Germinal center (tissue), 1 donor: ENCODE measurements at regions not wholly inside any gene's neighbourhood (a gene's known extent, or its start where the extent isn't known, plus 50 kb on each side); places are given as distances from the start of the nearest gene placed in this dataset.
"Not testable (repeated sequence)": the region's sequence is repeated elsewhere in the genome, so short reads cannot be mapped to it uniquely, and the experiment has no call there.

ENCODE experiments used
- DNase-seq: peaks from one replicate; pipeline ENCODE4 v3.0.0; 2012; ENCODE audit warnings: mixed read lengths, low spot score

DNA sequence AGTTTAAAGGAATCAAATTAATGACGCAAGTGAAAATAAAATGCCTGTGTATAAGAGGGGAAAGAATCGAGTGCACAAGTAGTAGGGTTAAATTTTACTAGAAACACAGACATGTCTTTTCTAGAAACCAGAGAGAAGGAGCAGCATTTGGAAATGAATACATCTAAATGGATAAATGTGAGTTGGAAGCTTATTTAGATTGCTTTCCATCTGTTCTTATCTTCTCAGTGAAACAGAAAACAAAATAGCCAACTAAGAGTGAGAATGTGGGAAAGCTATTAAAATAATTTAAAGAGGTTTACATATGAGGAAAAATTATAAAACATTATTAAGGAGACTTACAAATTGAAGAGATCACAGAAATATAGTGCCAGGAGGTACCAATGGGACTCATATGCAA lies 1818.9 kb upstream of the FLRT2 start:
- no peak for DNase-seq

DNA sequence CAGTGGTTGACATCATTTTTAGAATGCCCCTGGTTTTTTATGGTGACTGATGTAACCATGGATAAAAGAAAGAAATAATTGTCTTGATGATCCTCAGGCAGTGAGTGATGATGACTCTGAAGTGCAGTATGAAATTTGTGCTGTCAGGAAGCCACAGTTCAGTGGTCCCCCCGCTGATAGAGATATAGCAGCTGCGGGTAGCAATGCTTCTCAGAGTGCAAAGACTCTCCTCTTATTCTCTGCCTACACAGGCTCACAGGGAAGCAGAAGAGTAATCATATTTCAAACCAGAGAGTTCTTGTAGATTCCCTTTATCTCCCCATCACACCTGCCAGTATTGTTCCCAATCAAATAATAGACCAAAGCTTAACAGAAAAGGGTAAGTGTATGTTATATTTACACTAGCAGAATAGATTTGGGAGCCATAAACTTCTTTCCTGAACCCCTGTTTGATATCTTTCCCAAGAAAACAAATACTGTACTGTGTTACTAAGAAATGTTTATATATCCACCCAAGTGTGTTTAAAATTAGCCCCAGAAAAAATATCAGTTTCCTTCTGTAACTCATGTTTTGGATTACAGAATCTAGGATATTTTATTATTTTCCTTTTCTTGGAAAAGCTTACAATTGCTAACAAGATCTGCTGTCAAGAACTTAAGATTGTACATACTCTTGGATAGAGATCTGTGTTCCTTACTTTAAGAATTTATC lies 1817.4 kb upstream of the FLRT2 start:
- DNase-seq, result no peak

- no peak for DNase-seq
Measured at GRCh38 chr14:83713732-83714131, 1816.2 kb upstream of the FLRT2 start.

DNA sequence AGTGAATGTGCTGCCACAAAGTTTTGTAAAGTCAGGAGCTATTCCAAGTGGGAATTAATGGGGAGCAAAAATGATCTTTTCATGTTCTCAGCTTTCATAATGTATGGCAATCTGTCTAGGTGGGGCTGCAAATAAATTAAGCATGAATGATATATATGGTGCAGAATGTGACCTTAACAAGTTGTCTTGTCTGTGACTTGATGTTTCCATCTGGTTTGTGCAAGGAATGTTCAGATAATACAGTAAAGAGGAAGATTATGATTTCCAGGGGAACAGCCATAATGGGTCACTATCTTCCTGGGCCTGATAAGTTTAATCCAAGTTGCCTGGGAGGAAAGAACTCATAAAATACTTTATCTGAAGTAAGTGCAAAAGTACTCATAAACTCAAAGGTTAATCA lies 1815.8 kb upstream of the FLRT2 start:
- no peak for DNase-seq

GRCh38 chr14:83719435-83719834 lies 1810.5 kb upstream of the FLRT2 start:
- DNase-seq, result not testable (repeated sequence)

DNA sequence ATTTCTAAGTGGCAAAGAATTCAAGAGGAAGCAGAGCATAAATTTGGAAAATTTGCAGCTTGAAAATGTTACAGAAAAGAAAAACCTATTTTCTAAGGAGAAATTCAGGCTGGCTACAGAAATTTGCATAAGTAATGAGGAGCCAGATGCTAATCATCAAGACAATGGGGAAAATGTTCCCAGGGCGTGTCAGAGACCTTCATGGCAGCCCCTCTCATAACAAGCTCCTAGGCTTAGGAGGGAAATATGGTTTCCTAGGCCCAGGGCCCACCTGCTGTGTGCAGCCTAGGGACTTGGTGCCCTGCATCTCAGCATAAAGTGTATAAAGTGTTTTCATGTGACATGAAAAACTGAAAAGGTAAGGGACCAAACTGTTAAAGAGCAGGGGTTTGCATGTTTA lies 1796.3 kb upstream of the FLRT2 start:
- no peak for DNase-seq

DNA sequence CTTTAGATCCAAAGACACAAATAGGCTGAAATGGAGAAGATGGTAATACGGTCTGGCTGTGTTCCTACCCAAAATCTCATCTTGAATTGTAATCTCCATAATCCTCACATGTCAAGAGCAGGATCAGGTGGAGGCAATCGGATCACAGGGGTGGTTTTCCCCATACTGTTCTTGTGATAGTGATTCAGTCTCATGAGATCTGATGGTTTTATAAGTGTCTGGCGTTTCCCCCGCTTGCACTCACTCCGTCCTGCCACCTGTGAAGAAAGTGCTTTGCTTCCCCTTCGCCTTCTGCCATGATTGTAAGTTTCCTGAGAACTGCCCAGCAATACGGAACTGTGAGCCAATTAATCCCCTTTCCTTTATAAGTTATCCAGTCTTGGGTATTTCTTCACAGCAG lies 1795.5 kb upstream of the FLRT2 start:
- no peak for DNase-seq

DNA sequence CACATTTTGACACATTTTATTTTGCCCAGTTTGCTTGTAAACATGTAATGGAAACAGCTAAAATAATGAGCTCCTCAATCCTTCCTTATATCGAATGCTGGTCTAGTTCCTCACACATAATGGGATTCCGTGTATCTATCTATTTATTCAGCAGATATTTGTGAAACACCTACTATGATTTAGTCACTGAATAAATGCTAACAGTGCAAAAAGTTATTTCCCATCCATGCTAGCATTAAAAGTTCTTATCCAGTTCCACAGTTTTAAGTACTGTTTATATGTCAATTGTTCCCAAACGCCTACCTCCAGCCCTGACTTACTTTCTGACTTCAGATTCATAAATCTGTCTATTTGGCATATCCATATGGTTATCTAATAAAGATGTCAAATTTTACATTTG lies 1788.7 kb upstream of the FLRT2 start:
- no peak for DNase-seq

GRCh38 chr14:83744224-83744623 lies 1785.7 kb upstream of the FLRT2 start:
- no peak for DNase-seq

GRCh38 chr14:83744891-83745290 lies 1785.1 kb upstream of the FLRT2 start:
- DNase-seq, result no peak

DNA sequence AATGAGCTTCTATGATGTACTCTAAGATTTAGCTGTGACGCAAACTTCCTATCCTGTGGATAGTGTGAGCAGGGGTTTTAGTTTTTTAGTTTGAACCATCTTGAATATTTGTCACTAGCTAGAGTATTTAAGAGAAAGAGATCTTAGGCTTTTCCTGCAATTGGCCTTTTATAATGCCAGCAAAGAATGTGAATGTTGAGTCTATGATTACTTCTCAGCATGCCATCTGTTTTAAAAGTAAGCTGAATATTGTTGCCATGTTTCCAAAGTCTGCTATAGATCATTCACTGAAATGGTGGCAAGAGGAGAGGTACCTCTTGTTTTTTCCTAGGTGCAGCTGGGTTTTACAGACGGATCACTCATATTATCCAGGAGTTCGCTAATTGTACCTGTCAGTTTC lies 1783.6 kb upstream of the FLRT2 start:
- no peak for DNase-seq

- DNase-seq, result no peak
Measured at GRCh38 chr14:83757916-83758315, 1772.0 kb upstream of the FLRT2 start.

- no peak for DNase-seq
Measured at GRCh38 chr14:83764656-83765599, 1765.0 kb upstream of the FLRT2 start.

DNA sequence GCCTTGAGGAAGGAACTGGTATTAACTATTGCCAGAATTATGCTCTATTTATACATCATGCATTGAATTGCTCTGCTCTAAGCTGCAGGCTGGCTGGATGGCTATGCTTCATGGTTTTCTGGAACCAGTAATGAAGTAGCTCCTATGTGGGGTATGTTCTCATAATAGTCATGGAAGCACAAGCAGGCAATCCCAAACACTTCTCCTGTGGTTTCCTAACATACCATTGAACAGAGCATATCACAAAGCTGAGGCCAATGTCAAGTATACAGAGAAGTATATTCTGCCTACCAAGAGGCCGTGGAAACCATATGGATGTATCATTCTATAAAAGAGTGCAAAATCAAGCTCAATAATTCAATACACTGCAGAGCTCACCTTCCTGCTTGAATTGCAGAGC lies 1752.4 kb upstream of the FLRT2 start:
- no peak for DNase-seq

DNA sequence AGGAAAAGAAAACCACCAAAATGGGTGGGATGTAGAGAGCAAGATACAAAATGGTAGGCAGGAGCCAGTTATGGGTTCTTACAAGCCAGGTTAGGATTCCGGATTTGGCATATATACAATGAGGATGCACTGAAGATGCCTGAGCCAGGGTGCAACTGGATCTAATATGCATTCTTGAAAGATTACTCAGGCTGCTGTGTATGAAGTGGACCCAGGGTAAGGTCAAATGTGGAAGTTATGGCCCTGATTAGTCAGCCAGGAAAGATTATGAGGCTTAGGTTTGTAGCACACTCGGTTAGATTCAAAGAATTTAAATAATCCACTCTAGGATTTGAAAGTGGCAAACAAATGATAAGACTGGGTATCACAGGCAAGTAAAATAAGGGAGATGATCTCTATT lies 1750.7 kb upstream of the FLRT2 start:
- no peak for DNase-seq

GRCh38 chr14:83780321-83780720 lies 1749.6 kb upstream of the FLRT2 start:
- no peak for DNase-seq

DNA sequence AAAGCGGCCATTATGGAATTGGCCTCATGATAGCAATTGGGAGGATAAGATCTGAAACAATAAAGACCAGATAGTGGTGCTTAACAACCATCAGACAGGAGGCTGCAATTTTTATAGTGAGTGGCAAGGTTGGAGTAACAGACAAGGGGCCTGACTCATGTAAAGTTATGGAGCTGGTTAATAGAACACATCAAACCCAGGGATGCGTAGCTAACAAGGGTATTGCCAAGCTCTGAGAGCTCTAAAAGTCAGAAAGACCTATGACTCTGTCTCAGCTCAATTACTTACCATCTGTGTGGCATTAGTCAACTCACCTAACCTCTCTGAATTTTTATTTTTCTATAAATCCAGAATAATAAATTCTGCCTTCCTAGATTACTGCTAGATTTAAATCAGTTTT lies 1731.5 kb upstream of the FLRT2 start:
- DNase-seq, result no peak

GRCh38 chr14:83799233-83799632 lies 1730.7 kb upstream of the FLRT2 start:
- no peak for DNase-seq

- DNase-seq, result no peak
Measured at GRCh38 chr14:83814896-83815295, 1715.0 kb upstream of the FLRT2 start.

DNA sequence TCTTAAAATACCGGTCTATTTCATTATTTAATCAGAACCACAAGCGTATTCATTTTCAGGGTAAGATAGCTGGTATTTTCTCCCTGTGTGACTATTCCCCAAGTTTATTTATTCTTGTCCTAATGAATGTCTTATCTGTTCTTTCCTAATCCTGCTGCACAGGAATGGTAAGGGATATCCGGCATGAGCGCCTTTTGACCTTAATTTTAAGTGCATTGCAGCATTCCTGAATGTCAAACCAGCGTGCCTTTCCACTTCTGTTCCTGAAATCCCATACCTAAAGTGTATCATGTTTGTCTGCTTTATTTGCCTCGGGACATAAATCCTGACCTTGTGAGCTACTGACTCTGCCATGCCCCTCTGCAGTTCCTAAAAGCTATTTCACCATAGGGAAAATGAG lies 1713.2 kb upstream of the FLRT2 start:
- DNase-seq, result no peak

GRCh38 chr14:83825843-83826242 lies 1704.1 kb upstream of the FLRT2 start:
- DNase-seq, result no peak

DNA sequence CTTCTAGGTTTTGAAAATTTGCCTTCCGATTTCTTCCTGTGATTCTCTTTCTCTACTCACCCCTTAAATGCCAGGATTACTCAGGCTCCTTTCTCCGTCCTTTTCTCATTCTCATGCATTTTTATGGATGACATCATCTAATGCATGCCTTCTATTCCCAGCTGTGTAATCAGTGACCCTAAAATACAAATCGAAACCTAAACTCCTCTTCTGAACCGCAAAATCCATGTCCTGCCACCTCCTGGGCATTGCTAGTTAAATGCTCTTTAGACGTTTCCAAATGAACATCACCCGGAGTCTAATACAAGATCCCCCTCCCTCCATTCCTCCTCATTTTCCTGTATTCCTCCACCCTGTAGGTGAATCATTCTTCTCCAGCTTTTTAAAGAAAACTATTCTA lies 1703.1 kb upstream of the FLRT2 start:
- no peak for DNase-seq

DNA sequence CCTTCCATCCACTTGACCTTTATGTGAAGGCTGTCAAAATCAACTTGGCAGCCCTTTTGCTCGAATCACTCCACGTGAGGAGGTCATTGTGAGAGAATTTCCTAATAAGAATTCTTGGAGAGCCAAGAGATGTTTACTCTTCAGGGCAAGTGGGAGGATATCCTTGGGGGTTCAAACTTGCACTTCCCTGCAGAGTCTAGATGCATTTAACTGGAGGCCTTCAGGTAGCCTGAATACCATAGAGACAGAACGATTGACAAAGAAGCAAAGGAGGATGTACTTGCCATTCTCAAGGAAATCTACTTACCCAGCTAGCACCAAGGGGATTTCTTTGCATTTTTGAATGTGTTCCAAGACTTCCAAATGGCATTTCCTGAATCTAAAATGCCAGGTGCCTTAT lies 1702.6 kb upstream of the FLRT2 start:
- DNase-seq, result no peak

GRCh38 chr14:83828406-83828805 lies 1701.5 kb upstream of the FLRT2 start:
- no peak for DNase-seq
